ENCODE measurements at regions not wholly inside any gene's neighbourhood (a gene's known extent, or its start where the extent isn't known, plus 50 kb on each side); places are given as distances from the start of the nearest gene placed in this dataset.

DNA sequence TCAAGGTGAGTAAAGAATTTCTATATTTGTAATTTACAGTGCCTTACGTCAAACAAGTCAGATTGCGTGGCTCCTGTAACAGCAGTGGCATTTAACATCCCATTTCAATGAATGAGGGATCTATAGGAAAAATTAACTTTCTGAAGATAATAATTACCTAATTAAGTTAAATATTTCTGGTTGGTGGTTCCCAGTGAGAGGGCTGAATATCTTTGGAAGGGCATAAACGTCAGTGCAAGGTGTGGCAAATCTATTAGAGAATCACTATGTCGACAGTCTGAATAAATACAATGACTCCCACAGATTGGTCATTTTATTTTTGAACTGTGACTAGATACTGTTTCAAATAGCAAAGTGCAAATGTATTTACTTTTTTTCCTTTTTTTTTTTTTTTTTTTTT, 80.0 kb downstream of the S1PR1 start:
- TF ChIP-seq, protein P1, sequence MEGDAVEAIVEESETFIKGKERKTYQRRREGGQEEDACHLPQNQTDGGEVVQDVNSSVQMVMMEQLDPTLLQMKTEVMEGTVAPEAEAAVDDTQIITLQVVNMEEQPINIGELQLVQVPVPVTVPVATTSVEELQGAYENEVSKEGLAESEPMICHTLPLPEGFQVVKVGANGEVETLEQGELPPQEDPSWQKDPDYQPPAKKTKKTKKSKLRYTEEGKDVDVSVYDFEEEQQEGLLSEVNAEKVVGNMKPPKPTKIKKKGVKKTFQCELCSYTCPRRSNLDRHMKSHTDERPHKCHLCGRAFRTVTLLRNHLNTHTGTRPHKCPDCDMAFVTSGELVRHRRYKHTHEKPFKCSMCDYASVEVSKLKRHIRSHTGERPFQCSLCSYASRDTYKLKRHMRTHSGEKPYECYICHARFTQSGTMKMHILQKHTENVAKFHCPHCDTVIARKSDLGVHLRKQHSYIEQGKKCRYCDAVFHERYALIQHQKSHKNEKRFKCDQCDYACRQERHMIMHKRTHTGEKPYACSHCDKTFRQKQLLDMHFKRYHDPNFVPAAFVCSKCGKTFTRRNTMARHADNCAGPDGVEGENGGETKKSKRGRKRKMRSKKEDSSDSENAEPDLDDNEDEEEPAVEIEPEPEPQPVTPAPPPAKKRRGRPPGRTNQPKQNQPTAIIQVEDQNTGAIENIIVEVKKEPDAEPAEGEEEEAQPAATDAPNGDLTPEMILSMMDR (IDR thresholded peaks at IDR 0.05): no peak
- no peak for TF ChIP-seq EZH2 (IDR thresholded peaks at IDR 0.05)

All from neural progenitor cell (in vitro differentiated cells).